ENCODE measurements at regions not wholly inside any gene's neighbourhood (a gene's known extent, or its start where the extent isn't known, plus 50 kb on each side); places are given as distances from the start of the nearest gene placed in this dataset.

DNA sequence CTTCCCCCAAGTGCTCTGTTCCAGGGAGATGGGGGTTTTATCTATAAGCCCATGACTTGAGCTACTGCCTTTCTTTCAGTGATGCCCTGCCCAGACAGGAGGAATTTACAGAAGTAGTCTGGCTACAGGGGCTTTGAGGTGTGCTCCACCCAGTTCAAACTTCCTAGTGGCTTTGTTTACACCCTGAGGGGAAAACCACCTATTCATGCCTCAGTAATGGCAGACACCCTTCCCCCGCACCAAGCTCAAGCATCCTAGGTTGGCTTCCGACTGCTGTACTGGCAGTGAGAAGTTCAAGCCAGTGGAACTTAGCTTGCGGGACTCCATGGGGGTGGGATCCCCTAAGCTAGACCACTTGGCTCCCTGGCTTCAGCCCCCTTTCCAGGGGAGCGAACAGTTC is 154.6 kb downstream of the IZUMO3 start:
- Histone ChIP-seq H3K9ac (ENCODE audit: low read length) (no peak overlapping the region), H3K27ac (ENCODE audit: low read depth, low read length) (no peak overlapping the region)
- WGBS (ENCODE audit: extremely low coverage, insufficient coverage, low lambda C conversion rate): no CpG with 5 or more reads among the region's 4 CpGs

DNA sequence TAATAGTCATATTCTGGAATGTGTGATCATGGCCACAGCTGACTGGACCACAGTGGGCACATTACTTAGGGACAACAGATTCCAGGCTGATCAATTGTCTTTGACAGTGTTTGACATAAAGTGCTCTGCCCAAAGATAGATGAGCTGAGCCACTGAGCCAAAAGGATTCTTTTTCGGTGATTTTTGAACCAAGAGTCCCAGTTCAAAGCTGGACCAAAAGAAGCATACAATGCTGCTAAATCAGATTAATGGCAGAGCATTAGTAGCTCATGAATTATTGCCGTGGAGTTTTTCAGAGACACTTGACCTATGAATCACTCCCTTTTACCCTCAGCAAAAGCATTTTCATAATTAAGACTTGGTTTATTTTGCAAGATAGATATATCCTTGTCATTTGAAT is 160.6 kb downstream of the IZUMO3 start:
- no peaks in the 10 kb centered on the region for H3K4me1 ChIP-seq (ENCODE audit: control insufficient read depth, low read depth, low read length)
- H2AK5ac ChIP-seq (ENCODE audit: low read length): no peak overlapping the region
- no peak overlapping the region for H3K18ac ChIP-seq (ENCODE audit: low read length)
- WGBS (ENCODE audit: extremely low coverage, insufficient coverage, low lambda C conversion rate): no CpG with 5 or more reads among the region's 2 CpGs
- H3K23ac ChIP-seq (ENCODE audit: low read length): no peak overlapping the region
- H2BK15ac ChIP-seq (replicated peaks; ENCODE audit: low read depth): no peak overlapping the region
- H2BK5ac ChIP-seq (ENCODE audit: low read length): no peak overlapping the region
- no peak overlapping the region for H3K4me2 ChIP-seq (ENCODE audit: low read length)
- no peak overlapping the region for H3K56ac ChIP-seq (ENCODE audit: low read length)
- no peak overlapping the region for H3K4ac ChIP-seq (ENCODE audit: low read depth, low read length)
- no peak overlapping the region for H3K4me3 ChIP-seq (ENCODE audit: low read length)
- H3K79me2 ChIP-seq (ENCODE audit: control insufficient read depth, insufficient read depth, low read length): no peaks in the 10 kb centered on the region
- no peak for DNase-seq
- H3K27me3 ChIP-seq (ENCODE audit: insufficient read depth, low read length, poor library complexity): no peaks in the 10 kb centered on the region
- no peak overlapping the region for H4K8ac ChIP-seq (ENCODE audit: low read depth, low read length)
- H3K27ac ChIP-seq (ENCODE audit: low read depth, low read length): no peak overlapping the region
- H2BK120ac ChIP-seq (ENCODE audit: low read depth, low read length): no peak overlapping the region
- no peaks in the 10 kb centered on the region for H3K79me1 ChIP-seq (ENCODE audit: low read length)
- no peaks in the 10 kb centered on the region for H3K36me3 ChIP-seq (ENCODE audit: control insufficient read depth, insufficient read depth, low read length)
- H4K5ac ChIP-seq (ENCODE audit: low read length): no peak overlapping the region
- no peak overlapping the region for H3K9ac ChIP-seq (ENCODE audit: low read length)

More for the DNA sequence above, 154.6 kb downstream of the IZUMO3 start:
- H3K4me3 ChIP-seq (ENCODE audit: low read length): no peak overlapping the region
- no peaks in the 10 kb centered on the region for H3K4me1 ChIP-seq (ENCODE audit: control insufficient read depth, low read depth, low read length)
- no peak overlapping the region for H2BK15ac ChIP-seq (replicated peaks; ENCODE audit: low read depth)
- no peak overlapping the region for H3K4ac ChIP-seq (ENCODE audit: low read depth, low read length)
- H4K8ac ChIP-seq (ENCODE audit: low read depth, low read length): no peak overlapping the region
- no peak overlapping the region for H3K4me2 ChIP-seq (ENCODE audit: low read length)
- H4K5ac ChIP-seq (ENCODE audit: low read length): no peak overlapping the region
- H3K27me3 ChIP-seq (ENCODE audit: insufficient read depth, low read length, poor library complexity): no peaks in the 10 kb centered on the region
- no peak overlapping the region for H2BK120ac ChIP-seq (ENCODE audit: low read depth, low read length)
- H3K23ac ChIP-seq (ENCODE audit: low read length): no peak overlapping the region
- H3K79me1 ChIP-seq (ENCODE audit: low read length): no peaks in the 10 kb centered on the region
- no peak overlapping the region for H2AK5ac ChIP-seq (ENCODE audit: low read length)
- H3K79me2 ChIP-seq (ENCODE audit: control insufficient read depth, insufficient read depth, low read length): no peaks in the 10 kb centered on the region
- no peak overlapping the region for H2BK5ac ChIP-seq (ENCODE audit: low read length)
- no peaks in the 10 kb centered on the region for H3K36me3 ChIP-seq (ENCODE audit: control insufficient read depth, insufficient read depth, low read length)
- no peak overlapping the region for H3K18ac ChIP-seq (ENCODE audit: low read length)
- peak; percentile 25 for DNase-seq
- no peak overlapping the region for H3K56ac ChIP-seq (ENCODE audit: low read length)

DNA sequence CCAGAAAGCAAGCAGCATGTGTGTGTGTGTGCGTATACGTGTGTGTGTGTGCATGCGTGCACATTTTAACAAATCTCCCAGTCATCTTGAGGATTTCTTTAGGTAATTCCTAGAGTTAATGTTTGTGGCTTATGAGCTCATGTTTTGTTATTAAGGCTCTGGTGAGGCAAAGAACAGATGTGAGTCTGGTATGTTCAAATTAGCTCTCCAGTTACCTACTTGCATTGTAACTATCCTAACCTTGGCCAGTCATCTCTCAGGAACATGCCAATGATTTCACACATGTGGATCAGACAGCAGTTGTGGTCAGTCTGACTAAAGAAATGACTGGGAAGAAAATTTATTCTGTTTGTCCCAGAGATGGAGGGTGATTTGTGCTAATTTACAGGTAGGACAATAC is 163.1 kb downstream of the IZUMO3 start:
- WGBS (ENCODE audit: extremely low coverage, insufficient coverage, low lambda C conversion rate): no CpG with 5 or more reads among the region's 3 CpGs
- Histone ChIP-seq H3K4me1 (ENCODE audit: control insufficient read depth, low read depth, low read length) (no peaks in the 10 kb centered on the region), H3K27me3 (ENCODE audit: insufficient read depth, low read length, poor library complexity) (no peaks in the 10 kb centered on the region), H3K36me3 (ENCODE audit: control insufficient read depth, insufficient read depth, low read length) (no peaks in the 10 kb centered on the region), H2BK15ac (replicated peaks; ENCODE audit: low read depth) (no peak overlapping the region), H4K8ac (ENCODE audit: low read depth, low read length) (no peak overlapping the region), H2BK5ac (ENCODE audit: low read length) (no peak overlapping the region), H2AK5ac (ENCODE audit: low read length) (no peak overlapping the region), H3K4me3 (ENCODE audit: low read length) (no peak overlapping the region), H3K79me2 (ENCODE audit: control insufficient read depth, insufficient read depth, low read length) (no peaks in the 10 kb centered on the region), H3K4me2 (ENCODE audit: low read length) (no peak overlapping the region), H3K9ac (ENCODE audit: low read length) (no peak overlapping the region), H3K27ac (ENCODE audit: low read depth, low read length) (no peak overlapping the region), H3K18ac (ENCODE audit: low read length) (no peak overlapping the region), H2BK120ac (ENCODE audit: low read depth, low read length) (no peak overlapping the region), H3K23ac (ENCODE audit: low read length) (no peak overlapping the region), H3K79me1 (ENCODE audit: low read length) (no peaks in the 10 kb centered on the region), H4K5ac (ENCODE audit: low read length) (no peak overlapping the region), H3K56ac (ENCODE audit: low read length) (no peak overlapping the region), H3K4ac (ENCODE audit: low read depth, low read length) (no peak overlapping the region)
- no peak for DNase-seq

GRCh38 chr9:24381205-24381604 is 164.5 kb downstream of the IZUMO3 start:
- Histone ChIP-seq H3K36me3 (ENCODE audit: control insufficient read depth, insufficient read depth, low read length) (no peaks in the 10 kb centered on the region), H3K79me2 (ENCODE audit: control insufficient read depth, insufficient read depth, low read length) (no peaks in the 10 kb centered on the region)

GRCh38 chr9:24359046-24359445 is 186.7 kb downstream of the IZUMO3 start:
- Histone ChIP-seq H3K18ac (ENCODE audit: low read length) (no peak overlapping the region), H3K36me3 (ENCODE audit: control insufficient read depth, insufficient read depth, low read length) (no peaks in the 10 kb centered on the region), H2AK5ac (ENCODE audit: low read length) (no peak overlapping the region), H3K56ac (ENCODE audit: low read length) (no peak overlapping the region), H3K27ac (ENCODE audit: low read depth, low read length) (no peak overlapping the region), H3K27me3 (ENCODE audit: insufficient read depth, low read length, poor library complexity) (no peaks in the 10 kb centered on the region), H3K4me3 (ENCODE audit: low read length) (no peak overlapping the region), H4K5ac (ENCODE audit: low read length) (no peak overlapping the region), H3K9ac (ENCODE audit: low read length) (no peak overlapping the region), H3K4me1 (ENCODE audit: control insufficient read depth, low read depth, low read length) (no peaks in the 10 kb centered on the region), H2BK5ac (ENCODE audit: low read length) (no peak overlapping the region), H2BK120ac (ENCODE audit: low read depth, low read length) (no peak overlapping the region), H4K8ac (ENCODE audit: low read depth, low read length) (no peak overlapping the region), H2BK15ac (replicated peaks; ENCODE audit: low read depth) (no peak overlapping the region), H3K79me2 (ENCODE audit: control insufficient read depth, insufficient read depth, low read length) (no peaks in the 10 kb centered on the region), H3K79me1 (ENCODE audit: low read length) (no peaks in the 10 kb centered on the region), H3K4ac (ENCODE audit: low read depth, low read length) (no peak overlapping the region), H3K4me2 (ENCODE audit: low read length) (no peak overlapping the region), H3K23ac (ENCODE audit: low read length) (no peak overlapping the region)
- WGBS (ENCODE audit: extremely low coverage, insufficient coverage, low lambda C conversion rate): no CpG with 5 or more reads among the region's 5 CpGs
- no peak for DNase-seq

More at GRCh38 chr9:24381205-24381604, 164.5 kb downstream of the IZUMO3 start:
- no peak overlapping the region for H4K8ac ChIP-seq (ENCODE audit: low read depth, low read length)
- no peak overlapping the region for H2BK120ac ChIP-seq (ENCODE audit: low read depth, low read length)
- no peak overlapping the region for H3K4me3 ChIP-seq (ENCODE audit: low read length)
- H3K4ac ChIP-seq (ENCODE audit: low read depth, low read length): no peak overlapping the region
- H3K27ac ChIP-seq (ENCODE audit: low read depth, low read length): no peak overlapping the region
- H2AK5ac ChIP-seq (ENCODE audit: low read length): no peak overlapping the region
- H3K9ac ChIP-seq (ENCODE audit: low read length): no peak overlapping the region
- no peak overlapping the region for H2BK5ac ChIP-seq (ENCODE audit: low read length)
- no peaks in the 10 kb centered on the region for H3K79me1 ChIP-seq (ENCODE audit: low read length)
- no peak overlapping the region for H2BK15ac ChIP-seq (replicated peaks; ENCODE audit: low read depth)
- DNase-seq: no peak
- H3K4me1 ChIP-seq (ENCODE audit: control insufficient read depth, low read depth, low read length): no peaks in the 10 kb centered on the region
- no peak overlapping the region for H4K5ac ChIP-seq (ENCODE audit: low read length)
- no peak overlapping the region for H3K18ac ChIP-seq (ENCODE audit: low read length)
- no peak overlapping the region for H3K4me2 ChIP-seq (ENCODE audit: low read length)
- no CpG with 5 or more reads among the region's 1 CpG for WGBS (ENCODE audit: extremely low coverage, insufficient coverage, low lambda C conversion rate)
- no peaks in the 10 kb centered on the region for H3K27me3 ChIP-seq (ENCODE audit: insufficient read depth, low read length, poor library complexity)
- no peak overlapping the region for H3K23ac ChIP-seq (ENCODE audit: low read length)
- H3K56ac ChIP-seq (ENCODE audit: low read length): no peak overlapping the region

DNA sequence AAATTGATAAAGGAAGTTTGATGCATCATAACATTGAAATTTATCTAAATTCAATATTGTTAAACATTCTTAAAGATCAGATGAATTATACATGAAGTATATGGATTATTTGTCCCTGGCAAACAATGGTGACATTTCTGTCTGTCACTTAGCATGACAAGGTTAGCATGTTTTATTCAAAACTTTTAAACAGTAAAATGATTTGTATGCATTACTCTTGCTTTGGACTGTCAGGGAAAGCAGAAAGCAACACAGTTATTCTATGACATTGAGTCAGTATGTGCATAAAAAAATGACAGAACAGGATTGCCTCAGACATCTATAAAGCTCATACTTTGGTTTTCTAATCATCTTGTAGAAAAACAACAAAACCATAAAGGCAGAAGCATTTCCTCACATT is 193.7 kb downstream of the IZUMO3 start:
- Histone ChIP-seq H3K79me2 (ENCODE audit: control insufficient read depth, insufficient read depth, low read length) (no peaks in the 10 kb centered on the region), H3K9ac (ENCODE audit: low read length) (no peak overlapping the region), H3K4me2 (ENCODE audit: low read length) (no peak overlapping the region), H3K27ac (ENCODE audit: low read depth, low read length) (no peak overlapping the region), H4K5ac (ENCODE audit: low read length) (no peak overlapping the region), H3K56ac (ENCODE audit: low read length) (no peak overlapping the region), H2BK120ac (ENCODE audit: low read depth, low read length) (no peak overlapping the region), H3K4me1 (ENCODE audit: control insufficient read depth, low read depth, low read length) (no peaks in the 10 kb centered on the region), H3K27me3 (ENCODE audit: insufficient read depth, low read length, poor library complexity) (no peaks in the 10 kb centered on the region), H2BK5ac (ENCODE audit: low read length) (no peak overlapping the region), H3K23ac (ENCODE audit: low read length) (no peak overlapping the region), H3K36me3 (ENCODE audit: control insufficient read depth, insufficient read depth, low read length) (no peaks in the 10 kb centered on the region), H2AK5ac (ENCODE audit: low read length) (no peak overlapping the region), H3K4ac (ENCODE audit: low read depth, low read length) (no peak overlapping the region), H3K79me1 (ENCODE audit: low read length) (no peaks in the 10 kb centered on the region), H3K18ac (ENCODE audit: low read length) (no peak overlapping the region), H2BK15ac (replicated peaks; ENCODE audit: low read depth) (no peak overlapping the region), H4K8ac (ENCODE audit: low read depth, low read length) (no peak overlapping the region), H3K4me3 (ENCODE audit: low read length) (no peak overlapping the region)
- no peak for DNase-seq
